ENCODE measurements at regions not wholly inside any gene's neighbourhood (a gene's known extent, or its start where the extent isn't known, plus 50 kb on each side); places are given as distances from the start of the nearest gene placed in this dataset.

DNA sequence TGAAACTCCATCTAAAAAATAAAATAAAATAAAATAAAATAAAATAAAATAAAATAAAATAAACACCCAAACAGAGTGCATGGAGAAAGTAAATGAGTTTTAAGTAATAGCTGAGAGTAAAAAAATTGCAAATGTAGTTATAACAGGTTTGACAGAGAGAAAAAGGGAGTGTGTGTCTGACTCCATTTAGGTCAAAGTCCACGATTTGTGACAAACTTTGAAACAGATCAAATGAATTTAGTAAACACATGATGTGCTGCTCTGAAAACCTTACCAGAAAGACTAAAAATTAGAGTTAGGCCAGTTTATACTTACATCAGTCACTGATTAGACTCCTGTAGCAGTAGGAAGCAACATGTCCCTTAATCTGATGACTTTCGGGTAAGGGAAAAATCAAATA lies 346.6 kb downstream of the PARP8 start:
- no peak overlapping the region for H3K27ac ChIP-seq (ENCODE audit: low read depth, low read length)
- no peak overlapping the region for H4K5ac ChIP-seq (ENCODE audit: insufficient read length, low read depth, low read length)
- H3K9me3 ChIP-seq (ENCODE audit: insufficient read depth in 2 of 2, low read depth in 1 of 2, low read length in 1 of 2): no peaks in the 10 kb centered on the region
- H3K56ac ChIP-seq (replicated peaks; ENCODE audit: insufficient read length, low read depth, low read length): no peak overlapping the region
- H2BK15ac ChIP-seq (ENCODE audit: low read length): no peak overlapping the region
- ChIA-PET POLR2A (ENCODE audit: partially characterized antibody) (no interaction called here), CTCF (ENCODE audit: partially characterized antibody) (interaction anchor here (0.6 kb wide), 1 partner anchor 16 kb away, joined by 3 read pairs; no protein-coding TSS in a partner anchor)
- H3K23ac ChIP-seq (ENCODE audit: insufficient read length): no peak overlapping the region
- H3K4ac ChIP-seq (replicated peaks; ENCODE audit: insufficient read length, low read depth, low read length): no peak overlapping the region
- H4K8ac ChIP-seq (ENCODE audit: extremely low read depth, insufficient read depth, low read length): no peak overlapping the region
- H3K14ac ChIP-seq (ENCODE audit: insufficient read length): no peak overlapping the region
- no peak overlapping the region for H2BK20ac ChIP-seq (ENCODE audit: low read length)
- no peak overlapping the region for H3K4me3 ChIP-seq (ENCODE audit: extremely low read depth in 1 of 4, insufficient read depth in 2 of 4, low read depth in 3 of 4, low read length in 4 of 4)
- H2BK12ac ChIP-seq (ENCODE audit: low read depth, low read length): no peak overlapping the region
- no peak overlapping the region for H2AK5ac ChIP-seq (ENCODE audit: low read depth, low read length)
- no peak overlapping the region for H2BK120ac ChIP-seq (replicated peaks; ENCODE audit: low read depth, low read length)
- FAIRE-seq (no peak), DNase-seq (ENCODE audit: low read depth in 1 of 2, low spot score in 2 of 2) (no peak)
- H4K91ac ChIP-seq (replicated peaks; ENCODE audit: insufficient read length, low read length): no peak overlapping the region
- no peaks in the 10 kb centered on the region for H4K20me1 ChIP-seq (replicated peaks in 1 of 2; ENCODE audit: control insufficient read depth in 1 of 2, insufficient read depth in 2 of 2, low read length in 2 of 2)
- H3K23me2 ChIP-seq (ENCODE audit: low read depth, low read length): no peaks in the 10 kb centered on the region
- no peak overlapping the region for H3K9ac ChIP-seq (replicated peaks in 1 of 4; ENCODE audit: extremely low read depth in 1 of 4, low read depth in 3 of 4, low read length in 3 of 4)
- H3K27me3 ChIP-seq (replicated peaks in 1 of 4; ENCODE audit: control insufficient read depth in 3 of 4, extremely low read depth in 1 of 4, insufficient read depth in 3 of 4, low read length in 3 of 4): peaks cover 0 to 1% (median 0%) of the 10 kb centered on the region in 4 experiments; a peak in 1 of 7 replicates
- H3K18ac ChIP-seq (ENCODE audit: extremely low read depth, low read length): no peak overlapping the region
- H3K4me1 ChIP-seq (replicated peaks in 1 of 4; ENCODE audit: control insufficient read depth in 3 of 4, insufficient read depth in 4 of 4, low read length in 3 of 4): no peaks in the 10 kb centered on the region
- no peak overlapping the region for H2BK5ac ChIP-seq (ENCODE audit: low read depth, low read length)
- no peak overlapping the region for H3K4me2 ChIP-seq (ENCODE audit: insufficient read depth in 1 of 2, low read depth in 2 of 2, low read length in 2 of 2)
- no peaks in the 10 kb centered on the region for H3K36me3 ChIP-seq (ENCODE audit: control insufficient read depth in 2 of 4, insufficient read depth in 4 of 4, low read length in 3 of 4)
- no peak overlapping the region for H2AFZ ChIP-seq (ENCODE audit: low read length)
- H3K79me1 ChIP-seq (ENCODE audit: low read depth, low read length): no peaks in the 10 kb centered on the region
- H3K79me2 ChIP-seq (ENCODE audit: control insufficient read depth in 1 of 2, insufficient read depth in 2 of 2, low read length in 2 of 2): no peaks in the 10 kb centered on the region
- 80% methylated on average over 2 of the region's 2 CpGs; no CpG with 5 or more reads in 1 of the 2 experiments for WGBS, 2 experiments (ENCODE audit: extremely low coverage in 1 of 2, insufficient coverage in 1 of 2, insufficient read length in 1 of 2, insufficient replicate concordance in 2 of 2, low coverage in 1 of 2, low lambda C conversion rate in 2 of 2, missing lambda C conversion rate in 1 of 2)
- no peak for TF ChIP-seq CBX8 (IDR thresholded peaks at IDR 0.05; ENCODE audit: borderline replicate concordance, low read depth, low read length)
- no peak for TF ChIP-seq SIN3A (conservative IDR thresholded peaks at IDR 0.05 in 1 of 2, IDR thresholded peaks at IDR 0.05 in 1 of 2; ENCODE audit: low read depth in 1 of 2, low read length in 2 of 2)

All from H1 (cell line).